Erythroblast (primary cell): ENCODE measurements at regions not wholly inside any gene's neighbourhood (a gene's known extent, or its start where the extent isn't known, plus 50 kb on each side); places are given as distances from the start of the nearest gene placed in this dataset.

Experiments used
- GATA1 ChIP-seq: IDR thresholded peaks from 2 replicates; pipeline ENCODE4 v1.6.1; 2011; ENCODE audit warnings: low read depth, mild to moderate bottlenecking, control low read depth, low read length, moderate library complexity
- POLR2A ChIP-seq: IDR thresholded peaks from 2 replicates; pipeline ENCODE4 v1.6.1; 2011; ENCODE audit warnings: mild to moderate bottlenecking, low read length

- TF ChIP-seq POLR2A, result no peak
- TF ChIP-seq GATA1, result no peak
Observed at GRCh38 chr2:51807229-51807628, 775.3 kb upstream of the NRXN1 start.
